ENCODE measurements at regions not wholly inside any gene's neighbourhood (a gene's known extent, or its start where the extent isn't known, plus 50 kb on each side); places are given as distances from the start of the nearest gene placed in this dataset.

DNA sequence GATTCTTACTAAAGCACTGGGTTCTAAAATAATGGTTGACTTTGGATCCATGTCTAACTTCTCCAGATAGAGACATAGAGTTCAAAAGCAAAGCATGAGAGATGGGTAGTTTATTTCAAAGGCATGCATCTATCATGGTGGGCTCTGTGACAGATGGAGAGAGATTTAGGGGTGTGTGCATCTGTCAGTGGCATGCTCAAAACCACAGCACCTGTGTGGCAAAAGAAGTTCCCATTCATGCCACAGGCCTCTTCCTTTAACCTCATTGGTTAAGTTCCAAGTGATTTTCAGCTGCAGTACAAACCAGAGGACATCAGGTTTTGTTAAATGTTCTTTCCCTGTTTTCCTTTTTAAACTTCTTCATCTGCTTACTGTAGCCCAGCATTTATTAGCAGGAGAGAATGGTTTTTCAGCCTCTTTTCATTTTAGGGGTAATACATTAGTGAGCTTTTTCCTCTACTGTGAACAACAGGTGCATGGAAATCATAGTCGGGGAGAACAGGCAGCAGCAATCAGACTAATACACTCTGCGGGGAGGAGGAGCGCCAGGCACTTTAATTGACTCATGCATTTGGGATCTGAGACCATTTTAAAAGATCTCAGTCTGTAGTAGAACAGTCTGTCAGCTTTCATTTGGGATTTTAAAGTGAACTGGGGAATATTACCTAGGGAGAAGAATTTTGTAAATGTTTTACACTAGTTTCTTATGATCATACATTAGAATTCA, 52.4 kb upstream of the UPP2 start:
- POLR2A ChIA-PET = no interaction called here
- CTCF ChIA-PET = interaction anchor here (0.8 kb wide), 1 partner anchor 25 kb away, joined by 3 read pairs; no protein-coding TSS in a partner anchor
- TF ChIP-seq, protein P1, sequence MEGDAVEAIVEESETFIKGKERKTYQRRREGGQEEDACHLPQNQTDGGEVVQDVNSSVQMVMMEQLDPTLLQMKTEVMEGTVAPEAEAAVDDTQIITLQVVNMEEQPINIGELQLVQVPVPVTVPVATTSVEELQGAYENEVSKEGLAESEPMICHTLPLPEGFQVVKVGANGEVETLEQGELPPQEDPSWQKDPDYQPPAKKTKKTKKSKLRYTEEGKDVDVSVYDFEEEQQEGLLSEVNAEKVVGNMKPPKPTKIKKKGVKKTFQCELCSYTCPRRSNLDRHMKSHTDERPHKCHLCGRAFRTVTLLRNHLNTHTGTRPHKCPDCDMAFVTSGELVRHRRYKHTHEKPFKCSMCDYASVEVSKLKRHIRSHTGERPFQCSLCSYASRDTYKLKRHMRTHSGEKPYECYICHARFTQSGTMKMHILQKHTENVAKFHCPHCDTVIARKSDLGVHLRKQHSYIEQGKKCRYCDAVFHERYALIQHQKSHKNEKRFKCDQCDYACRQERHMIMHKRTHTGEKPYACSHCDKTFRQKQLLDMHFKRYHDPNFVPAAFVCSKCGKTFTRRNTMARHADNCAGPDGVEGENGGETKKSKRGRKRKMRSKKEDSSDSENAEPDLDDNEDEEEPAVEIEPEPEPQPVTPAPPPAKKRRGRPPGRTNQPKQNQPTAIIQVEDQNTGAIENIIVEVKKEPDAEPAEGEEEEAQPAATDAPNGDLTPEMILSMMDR (IDR thresholded peaks at IDR 0.05; ENCODE audit: control extremely low read depth, extremely low read depth, low read depth, missing control alignments) = no peak

DNA sequence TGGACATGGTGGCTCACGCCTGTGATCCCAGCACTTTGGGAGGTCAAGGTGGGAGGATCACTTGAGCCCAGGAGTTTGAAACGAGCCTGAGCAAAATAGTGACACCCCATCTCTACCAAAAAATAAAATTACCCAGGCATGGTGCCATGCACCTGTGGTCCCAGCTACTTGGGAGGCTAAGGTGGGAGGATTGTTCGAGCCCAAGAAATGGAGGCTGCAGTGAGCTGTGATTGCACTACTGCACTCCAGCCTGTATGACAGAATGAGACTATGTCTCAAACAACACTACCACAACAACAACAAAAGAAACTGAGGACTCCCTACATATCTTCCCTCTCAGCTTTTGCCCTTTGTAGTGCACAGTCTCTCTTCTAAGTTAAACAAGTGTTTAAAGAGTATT, 53.3 kb upstream of the UPP2 start:
- ChIA-PET CTCF (no interaction called here), POLR2A (no interaction called here)
- no peak for DNase-seq (ENCODE audit: extremely low spot score)
- TF ChIP-seq, protein P1 (IDR thresholded peaks at IDR 0.05; ENCODE audit: control extremely low read depth, extremely low read depth, low read depth, missing control alignments) = no peak

More for the DNA sequence above, 52.4 kb upstream of the UPP2 start:
- DNase-seq (ENCODE audit: extremely low spot score) = no peak

DNA sequence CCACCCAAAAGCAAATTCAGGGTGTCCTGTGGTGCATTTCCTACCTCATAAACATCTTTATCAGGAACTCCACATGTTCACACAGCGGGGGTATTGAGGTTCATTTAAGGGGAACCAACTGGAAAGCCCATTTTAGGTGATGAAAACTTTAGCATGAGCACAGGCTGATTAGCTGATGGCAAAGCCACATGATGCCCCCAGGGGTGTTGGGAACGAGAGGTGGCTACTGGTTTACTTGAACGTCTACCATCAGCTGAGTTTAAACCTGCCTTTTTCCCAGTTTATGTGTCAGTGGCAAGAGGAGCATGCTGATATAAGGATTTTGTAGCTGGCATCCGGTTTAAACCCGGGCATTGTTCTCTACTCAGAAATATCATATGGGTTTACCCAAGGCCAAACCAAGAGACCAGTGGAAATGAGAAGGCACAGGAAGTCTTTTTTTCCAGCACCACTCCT, 54.5 kb upstream of the UPP2 start:
- TF ChIP-seq, protein P1 (IDR thresholded peaks at IDR 0.05; ENCODE audit: control extremely low read depth, extremely low read depth, low read depth, missing control alignments) = no peak
- no peak for DNase-seq (ENCODE audit: extremely low spot score)
- POLR2A ChIA-PET = no interaction called here
- CTCF ChIA-PET = interaction anchor here (0.9 to 1.9 kb wide), 4 partner anchors 9 to 22 kb away, joined by 3 to 7 read pairs (median 4); no protein-coding TSS in a partner anchor

DNA sequence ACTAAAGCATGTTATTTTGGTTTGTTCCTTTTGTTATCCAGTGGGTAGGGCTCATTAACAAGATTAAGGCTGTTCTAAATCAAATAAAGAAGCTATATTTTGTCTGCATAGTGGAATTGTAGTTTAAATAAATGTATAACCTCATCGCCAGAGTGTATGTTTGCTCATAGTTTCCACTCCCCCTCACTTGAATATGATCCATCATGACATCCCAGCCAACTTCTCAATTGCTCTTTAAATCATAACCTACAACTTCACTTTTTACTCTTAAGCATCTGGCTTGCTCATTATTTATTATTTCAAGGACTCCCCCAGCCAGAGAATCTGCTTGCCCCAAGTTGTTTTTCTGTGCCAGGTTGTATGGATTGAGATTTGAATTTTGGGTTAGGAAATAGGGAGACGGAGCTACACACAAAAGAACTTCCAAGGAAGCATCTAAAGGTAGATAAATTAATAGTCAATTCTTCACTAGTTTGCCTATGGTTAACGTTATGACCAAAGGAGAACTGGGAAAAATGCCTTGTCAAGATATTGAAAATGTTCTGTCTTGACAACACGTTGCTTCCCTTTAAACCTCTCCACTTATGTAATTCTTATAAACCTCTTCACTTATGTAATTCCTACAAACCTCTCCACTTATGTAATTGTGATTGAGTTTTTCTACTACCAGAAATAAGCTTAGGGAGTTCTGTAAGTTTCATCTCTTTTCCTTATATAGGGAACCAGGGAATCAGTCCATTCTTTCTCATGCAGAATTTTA, 55.4 kb upstream of the UPP2 start:
- POLR2A ChIA-PET = no interaction called here
- TF ChIP-seq, protein P1 (IDR thresholded peaks at IDR 0.05; ENCODE audit: control extremely low read depth, extremely low read depth, low read depth, missing control alignments) = no peak
- CTCF ChIA-PET = interaction anchor here (0.9 to 1.9 kb wide), 4 partner anchors 10 to 22 kb away, joined by 3 to 7 read pairs (median 4); no protein-coding TSS in a partner anchor
- no peak for DNase-seq (ENCODE audit: extremely low spot score)

DNA sequence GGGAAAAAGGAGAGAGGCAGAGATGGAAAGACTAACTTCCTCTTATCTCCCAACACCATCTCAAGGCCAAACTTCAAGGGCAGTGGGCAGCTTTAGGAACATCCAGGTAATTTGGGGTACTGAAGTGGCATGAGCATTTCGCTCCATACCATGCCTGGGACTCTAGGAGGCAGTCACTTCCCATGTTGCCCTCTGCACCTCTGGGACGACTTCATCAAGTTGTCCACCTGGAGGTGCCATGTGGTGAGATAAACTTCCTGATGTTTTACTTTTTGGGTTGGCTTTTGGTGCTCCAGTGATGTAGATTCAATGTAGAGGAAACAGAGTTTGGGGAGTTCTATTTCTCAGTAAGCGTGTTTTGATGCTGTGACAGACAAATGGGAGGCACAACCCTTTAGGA, 56.3 kb upstream of the UPP2 start:
- TF ChIP-seq, protein P1 (IDR thresholded peaks at IDR 0.05; ENCODE audit: control extremely low read depth, extremely low read depth, low read depth, missing control alignments) = peak; percentile 2
- POLR2A ChIA-PET = no interaction called here
- CTCF ChIA-PET = interaction anchor here (0.9 to 1.9 kb wide), 3 partner anchors 11 to 21 kb away, joined by 3 to 7 read pairs (median 4); no protein-coding TSS in a partner anchor
- DNase-seq (ENCODE audit: extremely low spot score) = no peak

- DNase-seq (ENCODE audit: extremely low spot score) = no peak
- ChIA-PET POLR2A (no interaction called here), CTCF (interaction anchor here (0.8 to 1.6 kb wide), 2 partner anchors 9 to 19 kb away, joined by 4 to 7 read pairs; no protein-coding TSS in a partner anchor)
These were observed 58.3 kb upstream of the UPP2 start for GRCh38 chr2:158043181-158043948.

More at GRCh38 chr2:158043181-158043948, 58.3 kb upstream of the UPP2 start:
- TF ChIP-seq, protein P1 (IDR thresholded peaks at IDR 0.05; ENCODE audit: control extremely low read depth, extremely low read depth, low read depth, missing control alignments) = no peak

All from GM10248 (cell line).